HepG2 (cell line): ENCODE measurements at regions not wholly inside any gene's neighbourhood (a gene's known extent, or its start where the extent isn't known, plus 50 kb on each side); places are given as distances from the start of the nearest gene placed in this dataset.

Experiments used
- ATAC-seq: fragments of 200-7000 bp; cut with Tn5 transposase; 3 replicates; pipeline ENCODE4 v1.9.1; 2020; ENCODE audit warnings: mild to moderate bottlenecking, moderate library complexity
- BruUV-seq: library from RNA; stranded (reverse); fragments of 400-500 nt; replicated peaks from 2 replicates; lab custom pipeline; 2021; lab: Mats Ljungman, UMichigan
- CTCF ChIA-PET: fragments of 300-600 bp; formaldehyde crosslinking; extraction: SDS; loops from one replicate; lab custom pipeline; 2021; ENCODE audit warnings: low total read pairs, inconsistent platforms, low intra/inter-chr PET ratio; lab: Yijun Ruan, JAX
- POLR2A ChIA-PET: fragments of 350-600 bp; sonication (Branson Sonifier 250); formaldehyde crosslinking; loops from one replicate; lab custom pipeline; 2020; ENCODE audit warnings: antibody characterized with exemption, inconsistent platforms; lab: Yijun Ruan, JAX
- DNase-seq: peaks from one replicate; pipeline ENCODE4 v3.0.0-alpha.2; 2015; ENCODE audit warnings: low spot score
- FAIRE-seq: peaks from 3 replicates; lab custom pipeline; 2011; peaks lifted over from hg19 to GRCh38; lab: Jason Lieb, UNC
- H2AFZ ChIP-seq: one replicate; pipeline ENCODE4 v1.6.1; 2011; ENCODE audit warnings: low read length, inconsistent platforms
- H3K27ac ChIP-seq: fragments of 300-600 bp; 3 replicates; pipeline ENCODE4 v1.8.0; 2011; ENCODE audit warnings: mixed run types, mild to moderate bottlenecking, mixed read lengths, low read length, inconsistent platforms; ENCODE audit not compliant: insufficient read depth; ENCODE audit errors: extremely low read length
- H3K27me3 ChIP-seq, 2 experiments: fragments of 200-600 bp in 1 of 2; 2 replicates in 1 of 2; 3 replicates in 1 of 2; pipeline versions ENCODE4 v1.6.0 to v1.8.0; 2011; ENCODE audit warnings: low read length in 2 of 2, mild to moderate bottlenecking in 2 of 2, moderate library complexity in 2 of 2, inconsistent platforms in 1 of 2; ENCODE audit not compliant: insufficient read depth in 2 of 2, control insufficient read depth in 1 of 2
- H3K36me3 ChIP-seq, 2 experiments: fragments of 200-600 bp in 1 of 2; replicated peaks in 1 of 2; 2 replicates in 1 of 2; 3 replicates in 1 of 2; pipeline versions ENCODE4 v1.5.1 to v1.8.0; 2011; ENCODE audit warnings: low read length in 2 of 2, inconsistent platforms in 1 of 2; ENCODE audit not compliant: insufficient read depth in 2 of 2, control insufficient read depth in 1 of 2
- H3K4me1 ChIP-seq: 2 replicates; pipeline ENCODE4 v1.5.1; 2012; ENCODE audit warnings: low read length, inconsistent platforms; ENCODE audit not compliant: insufficient read depth
- H3K4me2 ChIP-seq: 2 replicates; pipeline ENCODE4 v1.6.0; 2011; ENCODE audit warnings: low read depth, low read length, inconsistent platforms
- H3K4me3 ChIP-seq, 3 experiments: fragments of 200-600 bp in 1 of 3; sonication (generic), shearing (Covaris generic) in 1 of 3; replicated peaks in 1 of 3; 2 replicates each; pipeline ENCODE4 v1.5.1; 2011 to 2016; ENCODE audit warnings: low read length in 3 of 3, inconsistent platforms in 2 of 3, low read depth in 2 of 3, mild to moderate bottlenecking in 2 of 3, control low read depth in 1 of 3, mixed read lengths in 1 of 3; ENCODE audit not compliant: insufficient read depth in 1 of 3
- H3K79me2 ChIP-seq: one replicate; pipeline ENCODE4 v1.6.1; 2011; ENCODE audit warnings: low read length, inconsistent platforms; ENCODE audit not compliant: insufficient read depth
- H3K9ac ChIP-seq: 2 replicates; pipeline ENCODE4 v1.6.0; 2011; ENCODE audit warnings: mild to moderate bottlenecking, low read depth, low read length, inconsistent platforms; ENCODE audit not compliant: insufficient read depth
- H3K9me3 ChIP-seq: 2 replicates; pipeline ENCODE4 v1.5.1; 2012; ENCODE audit warnings: mild to moderate bottlenecking, low read length
- H4K20me1 ChIP-seq: 2 replicates; pipeline ENCODE4 v1.6.0; 2011; ENCODE audit warnings: inconsistent platforms, mild to moderate bottlenecking, low read length, moderate library complexity; ENCODE audit not compliant: insufficient read depth
- ARID2 ChIP-seq: sonication (generic); formaldehyde crosslinking; IDR thresholded peaks from 2 replicates; pipeline ENCODE4 v1.8.1; 2022; ENCODE audit warnings: mild to moderate bottlenecking, missing genetic modification reagents, borderline replicate concordance
- HNRNPL ChIP-seq: fragments of 200-400 bp; formaldehyde crosslinking; IDR thresholded peaks from 2 replicates; pipeline ENCODE4 v1.6.1; 2017; ENCODE audit warnings: mild to moderate bottlenecking, low read depth, low read length
- KLF6 ChIP-seq: IDR thresholded peaks from 2 replicates; pipeline ENCODE4 v1.8.0; 2016; ENCODE audit warnings: missing biosample characterization, missing genetic modification reagents
- MEF2D ChIP-seq: sonication (generic); formaldehyde crosslinking; IDR thresholded peaks from 2 replicates; pipeline ENCODE4 v1.5.1; 2020; ENCODE audit warnings: mild to moderate bottlenecking, missing genetic modification reagents
- PAF1 ChIP-seq: IDR thresholded peaks from 2 replicates; pipeline ENCODE4 v1.6.1; 2016; ENCODE audit warnings: missing genetic modification reagents, missing compliant biosample characterization
- REL ChIP-seq: sonication (generic); formaldehyde crosslinking; conservative IDR thresholded peaks from 2 replicates; pipeline ENCODE4 v1.8.0; 2022; ENCODE audit warnings: mild to moderate bottlenecking, missing genetic modification reagents, moderate library complexity
- SAP130 ChIP-seq: IDR thresholded peaks from 2 replicates; pipeline ENCODE4 v1.6.1; 2016; ENCODE audit warnings: low read depth
- ZNF772 ChIP-seq: sonication (generic); formaldehyde crosslinking; IDR thresholded peaks from 2 replicates; pipeline ENCODE4 v1.5.0; 2020; ENCODE audit warnings: mild to moderate bottlenecking, missing genetic modification reagents
- ZSCAN20 ChIP-seq: sonication (generic); formaldehyde crosslinking; IDR thresholded peaks from 2 replicates; pipeline ENCODE4 v1.4.0; 2020; ENCODE audit warnings: missing genetic modification reagents, mild to moderate bottlenecking, borderline replicate concordance
- WGBS: methylation state at CpG from one replicate; pipeline ENCODE4 v1.1.6; 2017; ENCODE audit warnings: low lambda C conversion rate; 5-methylcytosine and 5-hydroxymethylcytosine counted together
- in situ Hi-C: cut with HindIII; loops from 2 replicates; pipeline ENCODE4 v1.10.0; 2017; ENCODE audit warnings: low pct_unique_long_range_greater_than_20kb; ENCODE audit not compliant: extremely low pct_ligation_motif_present
- intact Hi-C: fragments of 100-400 bp; cut with micrococcal nuclease; formaldehyde crosslinking; loops from one replicate; pipeline ENCODE4 v1.10.0; 2022; ENCODE audit not compliant: unreplicated experiment

- TF ChIP-seq ZSCAN20 (CRISPR knock-in tag) (no peak), MEF2D (CRISPR knock-in tag) (no peak), KLF6 (no peak), REL (CRISPR knock-in tag) (no peak)
Observed at GRCh38 chr20:4449957-4450715, 201.0 kb upstream of the ADRA1D start (continued).

- ChIA-PET CTCF (no interaction called here), POLR2A (no interaction called here)
- in situ Hi-C loops, result no loop called here
- H3K79me2 ChIP-seq, result no peaks in the 10 kb centered on the region
- no peak for TF ChIP-seq ARID2 (CRISPR knock-in tag)
- TF ChIP-seq SAP130, result no peak
- TF ChIP-seq PAF1, result no peak
- TF ChIP-seq ZNF772 (CRISPR knock-in tag), result no peak
- TF ChIP-seq HNRNPL, result no peak
- H3K4me1 ChIP-seq, result no peaks in the 10 kb centered on the region
- H3K4me3 ChIP-seq, result no peak overlapping the region
- no peak for DNase-seq
- intact Hi-C loops, result no loop called here
- no peak for ATAC-seq
- no peak overlapping the region for H3K27ac ChIP-seq
- H3K9me3 ChIP-seq, result 0 out of 2 replicates have a peak, but pooled peaks cover 4% of the 10 kb centered on the region
- WGBS, result 7% methylated on average over 4 of the region's 4 CpGs
- H2AFZ ChIP-seq, result no peak overlapping the region
- H3K36me3 ChIP-seq, result no peaks in the 10 kb centered on the region
- no TSS peak for BruUV-seq
- no peak overlapping the region for H3K4me2 ChIP-seq
- H3K27me3 ChIP-seq, result peaks cover 0 to 16% of the 10 kb centered on the region in 2 experiments; a peak in 1 of 5 replicates
- FAIRE-seq, result no peak
- no peak overlapping the region for H3K9ac ChIP-seq
- H4K20me1 ChIP-seq, result no peaks in the 10 kb centered on the region
Observed at GRCh38 chr20:4445784-4446183, 196.7 kb upstream of the ADRA1D start.
